Smooth muscle cell (in vitro differentiated cells): ENCODE measurements at regions not wholly inside any gene's neighbourhood (a gene's known extent, or its start where the extent isn't known, plus 50 kb on each side); places are given as distances from the start of the nearest gene placed in this dataset.

Experiments
- DNase-seq: peaks from one replicate; lab custom pipeline; 2025; ENCODE audit not compliant: unreplicated experiment; lab: John Stamatoyannopoulos, UW
- H2AFZ ChIP-seq: fragments of 200-600 bp; sonication (generic); 2 replicates; pipeline ENCODE4 v1.6.0; 2016; ENCODE audit warnings: antibody characterized with exemption, low read depth, mild to moderate bottlenecking
- H3F3A ChIP-seq: fragments of 200-600 bp; sonication (generic); 2 replicates; pipeline ENCODE4 v1.6.0; 2017; ENCODE audit warnings: antibody characterized with exemption, low read depth
- H3K27ac ChIP-seq: fragments of 200-600 bp; sonication (generic); 2 replicates; pipeline ENCODE4 v1.5.1; 2016; ENCODE audit warnings: low read depth, mild to moderate bottlenecking
- H3K27me3 ChIP-seq: fragments of 200-600 bp; sonication (generic); 2 replicates; pipeline ENCODE4 v1.6.1; 2016; ENCODE audit warnings: low read depth, mild to moderate bottlenecking
- H3K36me3 ChIP-seq: fragments of 200-600 bp; sonication (generic); 2 replicates; pipeline ENCODE4 v1.5.1; 2016; ENCODE audit warnings: low read depth
- H3K4me1 ChIP-seq: fragments of 200-600 bp; sonication (generic); 2 replicates; pipeline ENCODE4 v1.5.1; 2016; ENCODE audit warnings: low read depth
- H3K4me2 ChIP-seq: fragments of 200-600 bp; sonication (generic); 2 replicates; pipeline ENCODE4 v1.6.0; 2016; ENCODE audit warnings: mild to moderate bottlenecking
- H3K4me3 ChIP-seq: fragments of 200-600 bp; sonication (generic); 2 replicates; pipeline ENCODE4 v1.5.1; 2016; ENCODE audit warnings: mild to moderate bottlenecking
- H3K79me2 ChIP-seq: fragments of 200-600 bp; sonication (generic); 2 replicates; pipeline ENCODE4 v1.6.0; 2016; ENCODE audit warnings: low read depth, mild to moderate bottlenecking
- H3K9ac ChIP-seq: fragments of 200-600 bp; sonication (generic); 2 replicates; pipeline ENCODE4 v1.6.0; 2016; ENCODE audit warnings: low read depth
- H3K9me3 ChIP-seq: fragments of 200-600 bp; sonication (generic); replicated peaks from 2 replicates; pipeline ENCODE4 v1.5.1; 2016; ENCODE audit warnings: low read depth
- H4K20me1 ChIP-seq: fragments of 200-600 bp; sonication (generic); 2 replicates; pipeline ENCODE4 v1.6.0; 2016; ENCODE audit warnings: low read depth
- WGBS: methylation state at CpG from one replicate; pipeline ENCODE4 v1.1.7; 2016; ENCODE audit warnings: low lambda C conversion rate; 5-methylcytosine and 5-hydroxymethylcytosine counted together
- TF ChIP-seq, protein P1 (sequence below): fragments of 200-600 bp; sonication (generic); IDR thresholded peaks from 2 replicates; pipeline ENCODE4 v1.5.1; 2017; ENCODE audit warnings: borderline replicate concordance, mild to moderate bottlenecking, antibody characterized with exemption; ENCODE audit not compliant: insufficient read depth, poor library complexity, severe bottlenecking

DNA sequence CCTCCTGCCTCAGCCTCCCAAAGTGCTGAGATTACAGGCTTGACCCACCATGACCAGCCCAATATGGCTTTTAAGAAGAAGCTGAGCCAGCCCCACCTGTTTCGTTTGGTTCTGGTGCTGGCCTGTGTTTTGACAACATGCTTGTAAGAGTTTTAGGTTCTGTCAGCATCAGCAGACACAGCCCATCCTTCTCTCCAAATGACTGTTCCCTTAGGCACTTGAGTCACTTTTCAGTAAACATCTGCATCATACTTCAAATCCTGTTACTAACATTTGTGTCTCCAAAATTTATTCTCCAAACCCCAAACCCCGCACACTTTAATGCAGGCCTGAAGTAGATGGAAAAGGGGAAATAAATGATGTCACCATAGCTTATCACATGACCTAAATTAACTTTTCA, 1118.5 kb downstream of the TSN start:
- Histone ChIP-seq H3K27me3 (no peaks in the 10 kb centered on the region), H3K4me3 (no peak overlapping the region), H3K27ac (no peak overlapping the region), H2AFZ (no peak overlapping the region), H3K36me3 (no peaks in the 10 kb centered on the region), H3F3A (no peaks in the 10 kb centered on the region), H3K9me3 (no peaks in the 10 kb centered on the region), H3K4me1 (no peaks in the 10 kb centered on the region), H3K9ac (no peak overlapping the region), H3K4me2 (no peak overlapping the region), H3K79me2 (no peaks in the 10 kb centered on the region), H4K20me1 (no peaks in the 10 kb centered on the region)
- DNase-seq, result no peak
- 86% methylated on average over 2 of the region's 2 CpGs for WGBS
- TF ChIP-seq, protein P1, sequence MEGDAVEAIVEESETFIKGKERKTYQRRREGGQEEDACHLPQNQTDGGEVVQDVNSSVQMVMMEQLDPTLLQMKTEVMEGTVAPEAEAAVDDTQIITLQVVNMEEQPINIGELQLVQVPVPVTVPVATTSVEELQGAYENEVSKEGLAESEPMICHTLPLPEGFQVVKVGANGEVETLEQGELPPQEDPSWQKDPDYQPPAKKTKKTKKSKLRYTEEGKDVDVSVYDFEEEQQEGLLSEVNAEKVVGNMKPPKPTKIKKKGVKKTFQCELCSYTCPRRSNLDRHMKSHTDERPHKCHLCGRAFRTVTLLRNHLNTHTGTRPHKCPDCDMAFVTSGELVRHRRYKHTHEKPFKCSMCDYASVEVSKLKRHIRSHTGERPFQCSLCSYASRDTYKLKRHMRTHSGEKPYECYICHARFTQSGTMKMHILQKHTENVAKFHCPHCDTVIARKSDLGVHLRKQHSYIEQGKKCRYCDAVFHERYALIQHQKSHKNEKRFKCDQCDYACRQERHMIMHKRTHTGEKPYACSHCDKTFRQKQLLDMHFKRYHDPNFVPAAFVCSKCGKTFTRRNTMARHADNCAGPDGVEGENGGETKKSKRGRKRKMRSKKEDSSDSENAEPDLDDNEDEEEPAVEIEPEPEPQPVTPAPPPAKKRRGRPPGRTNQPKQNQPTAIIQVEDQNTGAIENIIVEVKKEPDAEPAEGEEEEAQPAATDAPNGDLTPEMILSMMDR, result no peak

- WGBS, result 87% methylated on average over 5 of the region's 5 CpGs
Observed at GRCh38 chr2:122875091-122875865, 1119.8 kb downstream of the TSN start.

GRCh38 chr2:122883849-122884248, 1128.4 kb downstream of the TSN start:
- no peaks in the 10 kb centered on the region for H3F3A ChIP-seq
- H3K36me3 ChIP-seq, result no peaks in the 10 kb centered on the region
- no peak overlapping the region for H2AFZ ChIP-seq
- no peaks in the 10 kb centered on the region for H4K20me1 ChIP-seq
- TF ChIP-seq, protein P1, result no peak
- no peak overlapping the region for H3K4me3 ChIP-seq
- H3K4me2 ChIP-seq, result no peak overlapping the region
- no peak overlapping the region for H3K9ac ChIP-seq
- H3K27ac ChIP-seq, result no peak overlapping the region
- DNase-seq, result no peak
- H3K27me3 ChIP-seq, result no peaks in the 10 kb centered on the region
- H3K79me2 ChIP-seq, result no peaks in the 10 kb centered on the region
- H3K9me3 ChIP-seq, result no peaks in the 10 kb centered on the region
- no peaks in the 10 kb centered on the region for H3K4me1 ChIP-seq
- 89% methylated on average over 5 of the region's 5 CpGs for WGBS

More at GRCh38 chr2:122875091-122875865, 1119.8 kb downstream of the TSN start:
- H3K4me2 ChIP-seq, result no peak overlapping the region
- H3K9me3 ChIP-seq, result no peaks in the 10 kb centered on the region
- no peak for DNase-seq
- H3K27ac ChIP-seq, result no peak overlapping the region
- no peak overlapping the region for H3K9ac ChIP-seq
- no peaks in the 10 kb centered on the region for H3K79me2 ChIP-seq
- no peaks in the 10 kb centered on the region for H4K20me1 ChIP-seq
- no peaks in the 10 kb centered on the region for H3K4me1 ChIP-seq
- no peak overlapping the region for H2AFZ ChIP-seq
- TF ChIP-seq, protein P1, result no peak
- no peaks in the 10 kb centered on the region for H3F3A ChIP-seq
- no peaks in the 10 kb centered on the region for H3K27me3 ChIP-seq
- H3K4me3 ChIP-seq, result no peak overlapping the region
- no peaks in the 10 kb centered on the region for H3K36me3 ChIP-seq

DNA sequence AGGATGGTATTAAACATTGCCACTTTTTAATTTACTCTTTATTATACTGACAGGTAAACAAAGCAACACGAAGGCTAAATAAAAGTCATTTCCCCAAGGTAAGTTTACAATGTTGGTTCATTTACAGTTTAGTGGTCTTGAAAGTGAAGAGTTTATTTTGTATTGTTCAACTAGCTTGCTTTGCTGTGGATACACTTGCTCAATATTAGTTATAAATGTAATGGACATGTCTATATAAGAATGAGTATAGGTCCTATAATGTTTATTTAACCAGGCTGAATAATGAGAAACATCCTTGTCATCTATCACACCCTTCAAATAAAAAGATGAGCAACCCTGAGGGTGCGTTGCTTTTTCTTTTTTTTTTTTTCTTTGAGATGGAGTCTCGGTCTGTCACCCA, 1129.4 kb downstream of the TSN start:
- Histone ChIP-seq H3K9me3 (no peaks in the 10 kb centered on the region), H3K27ac (no peak overlapping the region), H3K27me3 (no peaks in the 10 kb centered on the region), H3K4me1 (no peaks in the 10 kb centered on the region), H3K4me3 (no peak overlapping the region), H3K9ac (no peak overlapping the region), H2AFZ (no peak overlapping the region), H3K36me3 (no peaks in the 10 kb centered on the region), H4K20me1 (no peaks in the 10 kb centered on the region), H3F3A (no peaks in the 10 kb centered on the region), H3K79me2 (no peaks in the 10 kb centered on the region), H3K4me2 (no peak overlapping the region)
- TF ChIP-seq, protein P1, result no peak
- no peak for DNase-seq
- 94% methylated on average over 3 of the region's 3 CpGs for WGBS
